NCI-H2171 treated with DMSO at 0.1 percent for 48 hours (cell line): ENCODE measurements at regions not wholly inside any gene's neighbourhood (a gene's known extent, or its start where the extent isn't known, plus 50 kb on each side); places are given as distances from the start of the nearest gene placed in this dataset.
"Not testable (repeated sequence)": the region's sequence is repeated elsewhere in the genome, so short reads cannot be mapped to it uniquely, and the experiment has no call there.

Experiments used
- DNase-seq: peaks from one replicate; lab custom pipeline; 2025; lab: John Stamatoyannopoulos, UW

- no peak for DNase-seq
Measured at GRCh38 chr2:142484111-142484510, 353.3 kb upstream of the LRP1B start.

- no peak for DNase-seq
Measured at GRCh38 chr2:142483653-142484052, 352.8 kb upstream of the LRP1B start.

DNA sequence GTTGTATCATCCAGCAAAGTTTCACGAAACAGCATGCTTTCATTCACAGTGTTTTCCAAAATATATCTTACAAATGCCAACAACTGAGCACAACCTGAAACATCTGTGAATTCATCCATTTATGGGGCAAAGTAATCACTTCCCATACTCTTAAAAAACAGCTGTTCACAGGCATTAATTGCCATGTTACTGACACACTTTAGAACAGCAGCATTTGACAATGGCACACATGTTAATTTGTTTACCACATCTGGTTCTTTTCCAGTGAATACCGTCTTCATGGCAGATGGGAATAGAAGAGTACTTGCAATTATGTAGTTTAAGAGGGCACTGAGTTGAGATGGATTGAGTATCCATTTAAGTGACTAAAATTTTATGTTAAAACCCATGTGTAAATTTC is 347.4 kb upstream of the LRP1B start:
- DNase-seq: peak; percentile 78

GRCh38 chr2:142472382-142472781 is 341.6 kb upstream of the LRP1B start:
- DNase-seq: peak; percentile 94

DNA sequence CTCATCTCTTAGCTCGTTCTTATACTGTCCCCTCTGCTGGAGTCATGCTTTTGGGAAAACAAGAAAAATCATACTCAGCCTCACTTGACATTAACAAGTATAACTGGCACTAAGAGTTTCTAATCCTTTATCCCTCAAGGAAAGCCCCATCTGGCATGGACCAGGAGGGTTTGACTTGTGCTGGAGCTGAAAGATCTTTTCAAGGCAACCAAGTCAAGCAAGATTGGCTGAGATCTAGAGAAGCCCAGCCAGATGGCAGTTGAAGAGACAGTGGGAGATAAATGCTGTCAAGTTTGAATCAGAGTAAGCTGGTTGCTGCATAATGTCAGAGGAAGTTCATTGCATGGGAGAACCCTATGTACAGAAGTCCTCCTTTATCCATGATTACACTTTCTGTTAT is 336.5 kb upstream of the LRP1B start:
- DNase-seq: no peak

- no peak for DNase-seq
Measured at GRCh38 chr2:142463047-142463446, 332.2 kb upstream of the LRP1B start.

GRCh38 chr2:142462306-142462705 is 331.5 kb upstream of the LRP1B start:
- DNase-seq: no peak

DNA sequence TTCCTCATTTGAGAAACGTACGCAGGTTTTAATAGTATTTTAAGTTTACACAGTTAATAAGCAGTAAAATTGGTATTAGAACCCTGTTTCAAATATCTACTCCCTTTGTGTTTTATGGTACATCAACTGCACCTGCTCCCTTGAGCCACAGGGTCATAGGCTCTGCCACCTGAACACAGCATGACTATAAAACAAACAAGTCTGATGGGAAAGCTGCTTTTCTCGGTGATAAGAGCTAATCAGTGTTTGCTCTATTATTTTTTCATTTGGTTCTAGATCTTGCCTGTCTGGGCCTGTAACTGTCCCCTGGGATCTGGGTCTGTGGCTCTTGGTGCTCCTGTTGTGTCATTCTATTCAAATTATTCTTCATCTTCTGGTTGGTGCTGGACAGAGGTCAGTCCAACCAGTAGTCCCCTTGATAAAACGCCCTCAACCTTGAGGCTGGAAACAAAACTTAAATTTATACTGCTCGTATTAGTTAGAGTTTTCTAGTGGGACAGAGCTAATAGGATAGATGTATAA is 314.8 kb upstream of the LRP1B start:
- no peak for DNase-seq

GRCh38 chr2:142445023-142445422 is 314.2 kb upstream of the LRP1B start:
- no peak for DNase-seq

GRCh38 chr2:142435847-142436246 is 305.0 kb upstream of the LRP1B start:
- DNase-seq: no peak

GRCh38 chr2:142426064-142426463 is 295.2 kb upstream of the LRP1B start:
- no peak for DNase-seq

- no peak for DNase-seq
Measured at GRCh38 chr2:142425551-142425950, 294.7 kb upstream of the LRP1B start.

GRCh38 chr2:142423603-142424002 is 292.8 kb upstream of the LRP1B start:
- DNase-seq: no peak

- DNase-seq: no peak
Measured at GRCh38 chr2:142422769-142423168, 292.0 kb upstream of the LRP1B start.

- no peak for DNase-seq
Measured at GRCh38 chr2:142422041-142422440, 291.2 kb upstream of the LRP1B start.

DNA sequence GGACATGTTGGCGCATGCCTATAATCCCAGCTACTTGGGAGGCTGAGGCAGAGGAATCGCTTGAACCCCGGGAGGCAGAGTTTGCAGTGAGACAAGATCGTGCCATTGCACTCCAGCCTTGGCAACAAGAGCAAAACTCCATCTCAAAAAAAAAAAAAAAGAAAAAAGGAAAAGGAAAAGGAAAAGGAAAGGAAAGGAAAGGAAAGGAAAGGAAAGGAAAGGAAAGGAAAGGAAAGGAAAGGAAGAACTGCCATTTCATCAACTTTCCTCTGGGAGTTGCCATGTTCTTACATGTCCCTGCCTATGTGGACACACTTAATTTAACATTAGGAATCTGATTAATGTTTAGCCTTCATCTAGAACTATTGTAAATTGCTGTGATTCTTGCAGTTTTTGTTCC is 287.9 kb upstream of the LRP1B start:
- DNase-seq: not testable (repeated sequence)

- DNase-seq: no peak
Measured at GRCh38 chr2:142416996-142417395, 286.2 kb upstream of the LRP1B start.

- no peak for DNase-seq
Measured at GRCh38 chr2:142415461-142415860, 284.6 kb upstream of the LRP1B start.

DNA sequence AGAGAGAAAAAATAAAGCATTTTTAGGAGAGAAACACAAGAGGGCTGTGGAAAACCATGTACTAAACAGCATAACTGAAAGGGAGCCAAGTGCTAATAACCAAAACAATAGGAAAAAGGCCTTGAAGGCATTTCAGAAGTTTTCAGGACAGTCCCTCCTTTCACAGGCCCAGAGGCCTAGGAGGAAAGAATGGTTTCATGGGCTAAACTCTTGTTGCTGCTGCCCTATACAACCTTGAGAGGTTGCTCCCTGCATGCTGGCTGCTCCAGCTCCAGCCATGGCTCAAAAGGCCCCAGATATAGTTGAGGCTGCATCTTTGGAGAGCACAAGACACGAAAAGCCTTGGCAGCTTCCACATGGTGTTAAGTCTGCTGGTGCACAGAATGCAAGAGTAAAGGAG is 267.4 kb upstream of the LRP1B start:
- no peak for DNase-seq

- DNase-seq: no peak
Measured at GRCh38 chr2:142395291-142395690, 264.5 kb upstream of the LRP1B start.

DNA sequence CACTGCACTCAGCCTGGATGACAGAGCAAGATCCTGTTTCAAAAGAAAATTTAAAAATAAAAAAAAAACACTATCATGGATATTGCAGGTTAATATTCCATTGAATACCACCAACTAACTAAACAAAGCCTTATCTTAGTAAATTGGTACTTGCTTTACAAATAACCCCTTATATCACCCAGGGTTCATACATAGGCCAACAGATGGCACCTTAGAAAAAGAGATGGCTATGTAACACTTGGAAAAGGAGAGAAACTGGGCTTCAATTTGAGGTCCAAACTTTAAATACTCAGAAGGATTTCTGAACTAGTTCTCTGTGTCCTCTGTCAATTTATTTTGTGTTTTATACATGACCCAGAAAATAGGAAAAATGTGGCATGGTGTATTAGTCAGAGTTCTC is 249.6 kb upstream of the LRP1B start:
- no peak for DNase-seq

DNA sequence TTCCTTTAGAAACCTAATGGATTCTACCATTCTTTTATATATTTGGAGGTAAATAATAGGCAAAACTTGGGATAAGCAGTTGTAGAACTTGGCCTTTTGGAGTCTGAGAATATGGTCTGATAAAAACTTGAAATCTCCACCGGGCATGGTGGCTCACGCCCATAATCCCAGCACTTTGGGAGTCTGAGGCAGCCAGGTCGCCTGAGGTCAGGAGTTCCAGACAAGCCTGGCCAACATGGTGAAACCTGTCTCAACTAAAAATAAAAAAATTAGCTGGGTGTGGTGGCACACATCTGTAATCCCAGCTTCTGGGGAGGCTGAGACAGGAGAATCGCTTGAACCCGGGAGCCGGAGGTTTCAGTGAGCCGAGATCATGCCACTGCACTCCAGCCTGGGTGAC is 231.3 kb upstream of the LRP1B start:
- DNase-seq: not testable (repeated sequence)

- DNase-seq: no peak
Measured at GRCh38 chr2:142347751-142348150, 216.9 kb upstream of the LRP1B start.

GRCh38 chr2:142339261-142339660 is 208.4 kb upstream of the LRP1B start:
- no peak for DNase-seq

DNA sequence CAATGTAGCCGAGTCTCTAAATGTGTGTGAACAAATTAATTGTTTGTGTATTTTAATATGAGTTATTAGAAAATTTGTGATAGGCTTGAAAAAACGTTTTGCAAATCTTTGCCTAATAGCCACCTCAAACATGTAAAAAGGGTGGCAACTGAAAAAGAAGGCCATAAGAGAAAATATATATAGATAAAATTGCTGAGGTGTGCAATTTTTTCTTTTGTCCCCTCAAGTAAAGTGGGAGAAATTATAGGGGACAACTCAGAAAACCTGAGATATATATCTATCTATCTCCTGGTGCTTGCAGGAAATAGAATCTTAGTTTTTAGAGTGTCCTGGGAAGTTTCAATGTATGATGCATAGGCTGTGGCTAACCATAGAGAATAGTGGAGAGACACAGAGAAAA is 201.4 kb upstream of the LRP1B start:
- DNase-seq: no peak
